ENCODE measurements at regions not wholly inside any gene's neighbourhood (a gene's known extent, or its start where the extent isn't known, plus 50 kb on each side); places are given as distances from the start of the nearest gene placed in this dataset.

- Mint-ChIP-seq H3K36me3 (ENCODE audit: low read depth) (no peaks in the 10 kb centered on the region), H3K27me3 (ENCODE audit: insufficient read depth, low read depth, poor library complexity) (no peaks in the 10 kb centered on the region), H3K4me1 (peaks cover 30% of the 10 kb centered on the region), H3K4me3 (no peak overlapping the region), H3K9me3 (no peaks in the 10 kb centered on the region), H3K27ac (no peak overlapping the region)
- H4K20me1 ChIP-seq (replicated peaks; ENCODE audit: insufficient read depth) = no peaks in the 10 kb centered on the region
- no peaks in the 10 kb centered on the region; the same call in 1 of the 2 replicates for H3K9me2 ChIP-seq (ENCODE audit: insufficient read depth)
- ATAC-seq = no peak
- H3K27me3 ChIP-seq (ENCODE audit: insufficient read depth) = no peaks in the 10 kb centered on the region
- no peak overlapping the region for H2AFZ ChIP-seq
- peaks cover 23% of the 10 kb centered on the region; the same call in 1 of the 2 replicates for H3K4me1 ChIP-seq (ENCODE audit: insufficient read depth)
- no peak overlapping the region for H3K27ac ChIP-seq (ENCODE audit: low read depth)
- DNase-seq (ENCODE audit: low spot score) = no peak
- no peak overlapping the region for H3K4me3 ChIP-seq
- H3F3A ChIP-seq (replicated peaks; ENCODE audit: low read depth) = no peaks in the 10 kb centered on the region
- no peaks in the 10 kb centered on the region for H3K36me3 ChIP-seq (ENCODE audit: insufficient read depth)
- TF ChIP-seq POLR2AphosphoS5 (IDR thresholded peaks at IDR 0.05; ENCODE audit: low read depth) = no peak
- H3K79me2 ChIP-seq (replicated peaks; ENCODE audit: insufficient read depth) = no peaks in the 10 kb centered on the region
- no peak overlapping the region for H3K4me2 ChIP-seq
These were observed 249.7 kb upstream of the FBXO33 start for GRCh38 chr14:39681782-39682399.

GRCh38 chr14:39680777-39681176 is 248.5 kb upstream of the FBXO33 start:
- H3F3A ChIP-seq (replicated peaks; ENCODE audit: low read depth) = no peaks in the 10 kb centered on the region
- no peaks in the 10 kb centered on the region for H4K20me1 ChIP-seq (replicated peaks; ENCODE audit: insufficient read depth)
- no peak overlapping the region for H3K27ac Mint-ChIP-seq
- H3K4me2 ChIP-seq = no peak overlapping the region
- H3K36me3 ChIP-seq (ENCODE audit: insufficient read depth) = no peaks in the 10 kb centered on the region
- H3K27ac ChIP-seq (ENCODE audit: low read depth) = no peak overlapping the region
- H3K4me3 ChIP-seq = no peak overlapping the region
- ATAC-seq = no peak
- H3K27me3 Mint-ChIP-seq (ENCODE audit: insufficient read depth, low read depth, poor library complexity) = no peaks in the 10 kb centered on the region
- H3K27me3 ChIP-seq (ENCODE audit: insufficient read depth) = no peaks in the 10 kb centered on the region
- H3K79me2 ChIP-seq (replicated peaks; ENCODE audit: insufficient read depth) = no peaks in the 10 kb centered on the region
- no peak for DNase-seq (ENCODE audit: low spot score)
- H3K9me3 Mint-ChIP-seq = no peaks in the 10 kb centered on the region
- peaks cover 23% of the 10 kb centered on the region; the same call in 1 of the 2 replicates for H3K4me1 ChIP-seq (ENCODE audit: insufficient read depth)
- peaks cover 30% of the 10 kb centered on the region for H3K4me1 Mint-ChIP-seq
- H2AFZ ChIP-seq = no peak overlapping the region
- no peaks in the 10 kb centered on the region for H3K9me2 ChIP-seq (ENCODE audit: insufficient read depth)
- H3K4me3 Mint-ChIP-seq = no peak overlapping the region
- H3K36me3 Mint-ChIP-seq (ENCODE audit: low read depth) = no peaks in the 10 kb centered on the region
- TF ChIP-seq EZH2 (IDR thresholded peaks at IDR 0.05; ENCODE audit: low read depth, unreplicated experiment) (no peak), POLR2AphosphoS5 (IDR thresholded peaks at IDR 0.05; ENCODE audit: low read depth) (no peak), CREB1 (CRISPR knock-in tag; IDR thresholded peaks at IDR 0.05; ENCODE audit: low read depth) (no peak), NANOG (IDR thresholded peaks at IDR 0.05; ENCODE audit: borderline replicate concordance) (no peak), STAT1 (IDR thresholded peaks at IDR 0.05; ENCODE audit: unreplicated experiment) (no peak), CTCF (conservative IDR thresholded peaks at IDR 0.05; ENCODE audit: low read depth in 2 of 2) (no peak), ETS1 (IDR thresholded peaks at IDR 0.05) (no peak), EZH2phosphoT487 (IDR thresholded peaks at IDR 0.05; ENCODE audit: unreplicated experiment) (no peak), ZNF331 (CRISPR knock-in tag; IDR thresholded peaks at IDR 0.05; ENCODE audit: low read depth) (no peak), ZNF462 (CRISPR knock-in tag; IDR thresholded peaks at IDR 0.05) (no peak)

Data from GM23338 (cell line).